ENCODE measurements at regions not wholly inside any gene's neighbourhood (a gene's known extent, or its start where the extent isn't known, plus 50 kb on each side); places are given as distances from the start of the nearest gene placed in this dataset.
A peak's percentile ranks its signal among the peaks of the same experiment; 100 is the strongest.

DNA sequence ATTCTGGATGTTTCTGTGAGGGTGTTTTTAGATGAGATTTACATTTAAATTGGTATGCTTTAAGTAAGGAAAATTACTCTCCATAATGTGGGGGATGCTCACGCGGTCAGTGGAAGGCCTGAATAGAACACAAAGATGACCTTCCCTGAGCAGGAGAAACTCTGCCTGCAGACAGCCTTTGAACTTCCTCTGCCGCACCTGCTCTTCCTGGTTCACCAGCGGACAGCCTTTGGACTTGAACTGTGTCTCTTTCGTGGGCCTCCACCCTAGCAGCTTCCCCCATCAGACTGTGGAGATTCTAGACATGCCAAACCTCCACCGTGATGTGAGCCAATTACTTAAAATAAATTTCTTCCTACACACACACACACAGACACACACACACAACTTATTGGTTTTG is 210.7 kb downstream of the EFCAB11 start:
- no peak for DNase-seq

DNA sequence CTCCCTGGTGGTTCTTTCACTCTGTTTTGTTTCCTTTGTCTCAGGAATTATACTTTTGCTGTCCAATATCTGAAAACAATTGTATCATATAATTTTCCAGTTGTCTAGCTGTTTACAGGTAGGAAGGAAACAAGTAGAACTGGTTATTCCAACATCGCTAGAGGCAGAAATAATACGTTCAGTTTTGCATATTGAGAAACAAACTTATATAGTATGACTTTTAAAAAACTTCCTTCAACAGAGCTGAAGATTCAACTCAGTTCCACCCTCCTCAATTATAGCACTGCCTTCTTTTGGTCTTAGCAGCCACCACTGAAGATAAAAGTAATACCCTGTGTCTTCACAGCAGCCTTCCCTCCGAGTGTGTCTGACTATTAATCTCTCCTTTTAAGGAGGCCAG is 214.3 kb downstream of the EFCAB11 start:
- no peak for DNase-seq

DNA sequence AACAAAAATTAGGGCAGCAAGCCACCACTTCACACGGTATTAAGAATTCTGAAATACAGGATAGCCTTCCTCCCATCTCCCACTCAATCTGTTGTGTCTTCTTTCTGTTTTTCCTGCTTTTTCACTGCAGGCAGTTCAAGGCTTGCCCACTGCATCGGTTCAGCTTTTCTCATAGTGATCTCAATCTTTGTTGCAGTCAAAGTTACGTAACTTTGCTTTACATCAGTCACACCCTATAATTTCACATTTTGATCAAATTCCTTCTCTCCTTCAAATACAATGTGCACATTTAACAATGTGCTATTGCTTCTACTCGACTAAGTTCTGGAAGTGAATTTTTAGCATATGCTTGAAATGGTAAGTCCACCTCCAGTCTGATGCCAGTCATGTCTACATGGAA is 217.6 kb downstream of the EFCAB11 start:
- no peak for DNase-seq

DNA sequence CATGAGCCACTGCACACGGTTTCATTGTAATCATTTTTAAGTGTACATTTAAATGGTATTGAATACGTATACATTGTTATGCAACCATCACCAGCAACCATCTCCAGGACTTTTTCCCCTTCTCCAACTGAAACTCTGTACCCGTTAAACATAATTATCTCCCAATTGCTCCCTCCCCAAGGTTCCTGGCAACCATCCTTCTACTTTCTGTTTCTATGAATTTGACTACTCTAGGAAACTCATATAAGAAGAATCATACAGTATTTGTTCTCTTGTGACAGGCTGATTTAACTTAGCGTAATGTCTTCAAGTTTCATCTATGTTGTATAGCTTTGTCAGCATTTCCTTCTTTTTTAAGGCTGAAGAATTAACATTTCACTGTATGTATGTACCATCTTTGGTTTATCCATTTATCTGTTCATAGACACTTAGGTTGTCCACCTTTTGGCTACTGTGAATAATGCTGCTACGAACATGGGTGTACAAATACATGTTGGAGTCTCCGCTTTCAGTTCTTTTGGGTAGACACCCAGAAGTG is 223.1 kb downstream of the EFCAB11 start:
- DNase-seq: no peak

DNA sequence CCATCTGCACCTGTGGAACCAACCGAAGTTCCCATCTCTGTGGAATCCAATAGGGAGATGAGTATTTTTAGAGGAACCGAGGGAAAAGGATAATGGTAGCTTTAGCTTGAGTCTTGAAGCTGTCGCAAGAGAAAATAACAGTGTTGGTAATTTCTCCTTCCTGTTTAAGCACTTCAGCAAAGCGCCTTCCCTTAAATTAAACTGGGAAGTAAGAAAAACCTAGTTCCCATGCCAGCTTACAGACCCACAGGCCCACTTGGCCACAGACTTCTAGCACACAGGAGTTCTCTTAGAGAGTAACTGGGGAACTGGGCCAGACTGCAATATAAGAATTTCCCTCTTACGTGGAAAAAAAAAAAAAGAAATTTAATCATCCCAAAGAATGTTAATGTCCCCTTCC is 223.8 kb downstream of the EFCAB11 start:
- DNase-seq: no peak

DNA sequence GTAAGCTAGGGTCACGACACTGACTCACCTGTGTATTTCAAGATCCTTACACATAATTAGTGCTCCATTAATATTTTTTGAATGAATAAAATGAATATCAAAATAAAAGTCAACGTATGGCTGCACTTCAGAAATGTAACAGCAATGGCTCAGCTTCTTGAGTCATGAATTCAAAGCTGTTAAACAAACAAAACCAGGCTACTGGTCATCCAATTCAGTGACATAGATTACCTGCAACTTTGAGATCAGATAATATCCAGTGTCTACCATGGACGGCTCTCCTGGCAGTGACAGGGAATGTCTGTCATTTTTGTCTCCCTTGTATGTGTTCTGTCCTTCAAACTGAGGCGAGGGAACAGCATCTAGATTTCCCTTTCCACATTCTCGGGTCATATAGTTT is 225.6 kb downstream of the EFCAB11 start:
- DNase-seq: no peak

DNA sequence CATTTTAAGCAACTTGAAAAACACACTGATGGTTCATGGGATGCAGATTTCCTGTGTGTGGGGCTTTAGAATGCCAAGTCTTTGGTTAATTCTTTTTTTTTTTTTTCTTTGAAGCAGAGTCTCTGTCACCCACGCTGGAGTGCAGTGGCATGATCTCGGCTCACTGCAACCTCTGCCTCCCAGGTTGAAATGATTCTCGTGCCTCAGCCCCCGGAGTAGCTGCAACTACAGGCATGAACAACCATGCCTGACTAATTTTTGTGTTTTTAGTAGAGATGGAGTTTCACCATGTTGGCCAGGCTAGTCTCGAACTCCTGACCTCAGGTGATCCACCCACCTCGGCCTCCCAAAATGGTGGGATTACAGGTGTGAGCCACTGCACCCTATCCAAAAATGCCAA is 228.3 kb downstream of the EFCAB11 start:
- peak in 1 of 2 experiments; percentile 64 for DNase-seq

DNA sequence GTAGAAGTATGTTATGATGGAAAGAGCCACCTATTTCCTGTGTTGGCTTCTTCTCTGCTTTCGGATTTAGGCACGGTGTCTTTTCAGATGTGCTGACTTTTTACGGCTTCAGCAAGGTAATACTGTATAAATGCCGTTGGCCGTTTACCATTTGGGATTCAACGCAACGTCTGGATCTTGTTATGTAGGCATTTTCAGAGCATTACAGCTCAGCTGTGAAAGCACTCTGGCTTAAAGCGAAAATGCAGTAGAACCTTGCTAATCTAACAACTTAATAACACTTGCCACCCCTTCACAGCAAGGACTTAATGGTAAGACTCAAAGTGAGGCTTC is 229.9 kb downstream of the EFCAB11 start:
- no peak for DNase-seq

DNA sequence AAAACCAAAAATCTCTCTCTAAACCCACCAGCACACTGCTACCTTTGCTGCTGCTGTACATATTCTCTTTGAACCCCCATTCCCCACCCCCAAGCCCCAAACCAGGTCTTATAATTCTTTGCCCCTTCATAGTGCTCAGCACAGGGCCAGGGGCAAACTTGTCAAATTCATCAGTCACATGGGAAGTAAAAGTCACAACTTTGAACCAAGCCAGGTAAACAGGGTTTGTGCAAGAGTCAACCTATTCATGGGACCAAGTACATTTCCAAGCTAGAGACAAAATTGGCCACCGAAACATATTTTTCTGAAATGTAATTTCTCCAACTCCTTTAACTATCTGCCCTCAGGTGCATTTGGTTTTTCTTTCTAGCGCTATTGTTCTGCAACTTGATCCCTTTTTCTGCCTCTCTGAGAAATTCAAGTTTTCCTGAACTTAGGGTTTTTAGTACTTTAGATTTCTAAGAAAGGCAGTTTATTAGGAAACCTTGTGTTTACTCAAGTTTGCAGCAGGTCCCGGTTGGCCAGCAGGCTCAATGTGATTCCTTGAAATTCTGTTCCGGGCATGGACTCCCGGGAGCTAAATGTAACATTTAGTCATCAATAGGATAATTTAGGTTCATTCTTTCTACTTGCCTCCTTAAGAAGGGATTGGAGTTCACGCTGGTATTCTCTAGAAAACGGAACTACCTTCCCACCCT is 230.5 kb downstream of the EFCAB11 start:
- DNase-seq: no peak

DNA sequence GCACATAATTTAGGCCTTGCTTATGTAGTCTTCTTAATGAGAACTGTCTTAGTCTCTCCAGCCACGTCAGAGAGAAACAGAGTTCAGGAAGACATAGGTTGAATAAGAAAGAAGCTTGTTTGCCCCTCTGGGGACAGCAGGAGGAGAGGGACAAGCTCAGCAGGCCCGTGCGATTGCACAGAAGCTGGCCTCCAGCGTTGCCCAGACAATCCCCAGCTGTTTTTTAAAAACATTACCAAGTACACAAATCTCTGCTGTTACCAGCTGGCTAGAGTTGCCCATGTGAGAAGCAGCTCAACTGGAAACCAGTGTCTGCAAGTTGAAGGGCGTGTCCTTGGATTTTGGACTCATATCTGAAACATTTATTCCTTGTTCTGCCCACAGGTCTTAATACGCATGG is 232.6 kb downstream of the EFCAB11 start:
- DNase-seq: no peak

DNA sequence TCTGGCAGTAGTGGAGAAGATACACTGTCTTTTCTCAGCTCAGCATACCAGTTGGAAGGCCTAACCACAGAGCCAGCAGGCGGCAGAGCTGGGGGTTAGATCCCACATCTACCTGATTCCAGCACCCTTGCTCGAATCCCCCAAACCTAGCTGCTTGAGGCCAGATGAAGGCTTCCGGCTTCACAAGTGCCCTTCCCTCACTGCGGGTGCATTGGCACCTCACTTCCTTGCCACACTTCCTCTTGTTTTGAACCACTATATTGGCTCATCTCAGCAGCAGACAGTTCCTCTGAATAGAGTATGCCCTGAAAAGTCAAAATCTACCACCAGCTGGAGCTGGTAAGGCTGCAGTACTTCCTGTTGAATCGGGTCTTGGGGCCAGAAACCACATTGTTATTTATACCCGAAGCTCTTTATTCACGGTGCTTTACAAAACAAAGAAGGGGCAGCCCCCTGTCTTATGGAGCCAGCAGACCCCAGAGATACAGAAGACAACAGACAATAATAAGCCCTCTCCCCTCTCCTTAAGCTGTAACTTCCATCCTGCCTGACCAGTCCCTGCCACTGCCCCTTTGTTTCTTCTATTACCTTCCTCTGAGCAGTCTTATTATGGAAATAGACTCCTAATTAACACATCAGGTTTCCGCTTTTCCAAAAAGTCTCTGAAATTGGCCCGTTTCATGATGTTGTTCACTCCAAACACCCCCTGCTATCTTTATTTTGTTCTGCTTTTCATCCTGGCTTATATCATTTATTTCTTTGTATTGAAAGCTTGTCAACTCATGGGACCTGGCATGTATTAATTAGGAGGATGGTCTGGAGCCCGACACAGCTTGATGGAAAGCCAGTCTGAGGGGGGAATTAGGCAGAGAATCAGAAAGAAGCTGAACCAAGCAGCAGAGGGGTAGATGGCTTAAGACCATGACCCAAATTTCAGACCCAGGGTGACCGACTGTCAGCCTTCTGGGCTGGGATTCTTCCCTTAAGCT is 233.5 kb downstream of the EFCAB11 start:
- peak; percentile 33 to 58 for DNase-seq

DNA sequence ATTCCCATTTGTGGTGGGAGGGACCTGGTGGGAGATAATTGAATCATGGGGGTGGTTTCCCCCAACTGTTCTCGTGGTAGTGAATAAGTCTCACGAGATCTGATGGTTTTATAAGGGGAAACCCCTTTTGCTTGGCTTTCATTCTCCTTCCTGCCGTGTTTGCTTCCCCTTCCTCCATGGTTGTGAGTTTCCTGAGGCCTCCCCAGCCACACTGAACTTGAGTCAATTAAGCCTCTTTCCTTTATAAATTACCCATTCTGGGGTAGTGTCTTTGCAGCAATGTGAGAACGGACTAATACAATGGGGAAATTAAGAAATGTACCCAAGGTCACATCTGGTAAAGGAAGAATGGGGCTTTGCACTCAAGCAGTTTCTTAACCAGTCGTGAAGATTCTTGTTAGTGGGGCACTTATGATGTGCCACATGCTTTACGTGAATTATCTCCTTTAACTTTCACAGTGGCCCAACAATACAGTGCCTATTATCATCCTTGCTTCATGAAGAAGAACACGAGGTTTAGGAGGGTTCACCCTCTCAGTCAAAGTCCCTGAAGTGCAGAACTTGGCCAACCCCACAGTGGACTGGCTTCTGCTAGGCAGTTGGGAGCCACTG is 234.3 kb downstream of the EFCAB11 start:
- no peak for DNase-seq

DNA sequence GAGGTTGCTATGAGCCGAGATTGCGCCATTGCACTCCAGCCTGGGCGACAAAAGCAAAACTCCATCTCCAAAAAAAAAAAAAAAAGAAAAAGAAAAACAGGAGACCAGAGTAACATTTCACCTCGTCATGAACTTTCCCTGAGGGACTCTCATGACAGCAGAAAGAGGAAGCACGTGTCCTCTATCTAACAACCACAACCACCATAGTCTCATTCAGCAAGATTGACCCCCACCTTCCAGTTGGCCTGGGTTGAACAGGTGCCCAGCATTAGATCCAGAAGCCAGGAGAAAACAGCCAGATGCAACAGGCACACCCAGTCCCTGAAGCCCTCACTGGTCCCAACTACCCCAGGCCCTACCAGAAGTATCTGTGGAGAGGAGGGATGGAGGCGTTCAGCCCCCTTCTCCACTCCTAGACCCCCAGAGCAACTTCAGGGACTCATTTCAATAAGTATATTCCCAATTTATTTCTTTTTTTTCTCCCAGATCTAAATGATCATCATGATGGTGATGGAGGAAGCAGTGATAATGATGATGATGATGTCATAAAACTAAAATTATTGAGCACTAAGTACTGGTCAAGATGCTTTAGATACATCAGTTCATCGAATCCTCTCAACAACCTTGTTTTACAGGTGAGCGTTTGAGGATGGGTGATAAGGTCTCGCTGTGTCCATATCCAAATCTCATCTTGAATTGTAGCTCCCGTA is 235.0 kb downstream of the EFCAB11 start:
- DNase-seq: no peak

DNA sequence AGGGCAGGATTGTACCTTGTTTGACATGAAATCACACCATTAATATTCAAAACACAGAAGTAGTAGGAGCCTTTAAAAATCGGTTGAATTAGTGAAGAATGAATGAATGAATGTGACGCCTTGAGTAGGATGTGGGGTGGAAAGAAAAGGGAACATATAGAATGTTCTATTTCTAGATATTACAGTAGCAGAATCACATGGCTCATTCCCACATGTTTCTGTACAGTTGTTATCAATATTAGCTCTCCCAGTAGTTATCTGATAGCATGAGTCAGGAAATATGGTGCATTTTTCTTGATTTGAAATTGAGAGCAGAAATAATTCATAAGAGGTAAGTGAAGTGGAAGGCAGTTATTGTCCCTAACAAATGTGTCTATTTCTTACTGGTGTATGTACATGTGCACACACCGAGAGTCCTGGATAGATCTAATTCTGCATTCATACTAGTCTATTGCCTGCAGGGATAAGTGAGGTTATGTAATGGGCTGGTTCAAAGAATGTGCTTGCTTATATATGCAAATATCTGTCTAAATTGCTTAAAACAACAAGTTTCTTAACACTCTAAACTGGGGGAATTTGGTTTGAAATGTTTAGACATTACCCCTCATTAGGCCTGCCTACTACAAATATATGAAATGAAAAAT is 245.4 kb downstream of the EFCAB11 start:
- DNase-seq: no peak

DNA sequence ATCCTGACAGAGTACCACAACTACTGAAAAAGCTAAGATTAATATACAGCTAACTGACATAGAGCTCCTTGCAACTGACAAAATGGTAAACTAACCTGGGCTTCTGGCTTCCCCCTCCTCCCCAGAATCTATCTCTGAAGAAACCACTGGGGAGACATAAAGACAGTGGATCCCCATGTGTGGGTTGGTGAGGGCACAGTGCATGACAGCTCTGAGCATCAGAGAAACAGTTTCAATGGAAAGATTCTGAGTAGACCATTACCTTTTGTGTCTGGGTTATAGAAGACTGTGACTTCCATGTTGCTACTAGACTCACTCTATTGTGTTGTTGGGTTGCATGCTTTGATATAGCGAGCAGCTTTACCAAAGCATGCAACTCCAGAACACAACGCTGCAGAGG is 247.4 kb downstream of the EFCAB11 start:
- DNase-seq: no peak

DNA sequence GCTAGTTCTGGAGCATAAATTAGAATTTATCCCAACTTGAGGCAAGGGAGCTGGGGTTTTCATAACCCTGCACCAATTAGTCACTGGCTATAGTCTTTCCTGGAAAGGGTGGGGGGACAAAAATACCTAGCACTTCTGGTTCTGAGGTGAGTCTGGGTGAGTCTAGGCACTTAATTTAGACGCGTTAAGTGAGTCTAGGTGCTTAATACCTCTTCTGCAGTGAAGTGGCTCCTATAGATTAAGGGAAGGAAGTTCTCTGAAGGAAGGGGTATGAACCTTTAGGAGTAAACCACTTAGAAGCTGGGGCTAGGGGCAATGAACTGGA is 251.7 kb downstream of the EFCAB11 start:
- DNase-seq: no peak

DNA sequence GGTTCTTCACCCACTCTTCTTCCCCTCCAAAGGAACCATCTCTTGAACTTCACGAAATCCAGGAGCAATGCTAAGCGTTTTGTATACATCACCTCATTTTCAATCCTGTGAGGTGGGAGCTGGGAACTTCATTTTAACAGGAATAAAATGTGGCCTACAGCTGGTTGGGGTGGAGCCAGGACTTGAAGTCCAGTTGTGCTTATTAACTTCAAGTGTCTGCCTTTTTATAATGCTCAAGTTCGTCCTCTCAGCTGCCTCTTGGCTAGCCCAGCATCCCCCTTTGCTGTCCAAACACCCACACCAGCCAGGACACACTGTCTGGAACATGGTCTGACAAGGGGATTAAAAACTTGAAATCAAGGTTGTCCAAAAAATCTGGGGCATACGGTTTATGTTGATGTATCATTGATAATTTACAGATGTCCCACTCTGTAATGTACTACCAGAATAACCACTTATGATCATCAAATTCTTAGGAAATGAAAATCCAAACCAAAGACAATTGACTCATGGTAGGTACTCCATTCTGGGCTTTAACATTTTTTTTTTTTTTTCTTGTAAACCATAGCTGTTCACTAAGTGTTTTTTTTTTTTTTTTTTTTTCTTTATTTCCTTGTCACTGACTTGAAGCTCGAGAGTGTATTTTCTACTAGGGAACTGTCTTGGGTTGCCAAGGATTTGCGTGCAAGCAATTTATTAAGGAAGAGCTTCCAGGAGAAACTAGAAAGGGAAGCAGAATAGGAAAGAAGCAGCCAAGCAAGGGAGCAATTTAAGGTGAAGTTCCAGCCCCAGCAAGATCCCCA is 252.3 kb downstream of the EFCAB11 start:
- DNase-seq: no peak

DNA sequence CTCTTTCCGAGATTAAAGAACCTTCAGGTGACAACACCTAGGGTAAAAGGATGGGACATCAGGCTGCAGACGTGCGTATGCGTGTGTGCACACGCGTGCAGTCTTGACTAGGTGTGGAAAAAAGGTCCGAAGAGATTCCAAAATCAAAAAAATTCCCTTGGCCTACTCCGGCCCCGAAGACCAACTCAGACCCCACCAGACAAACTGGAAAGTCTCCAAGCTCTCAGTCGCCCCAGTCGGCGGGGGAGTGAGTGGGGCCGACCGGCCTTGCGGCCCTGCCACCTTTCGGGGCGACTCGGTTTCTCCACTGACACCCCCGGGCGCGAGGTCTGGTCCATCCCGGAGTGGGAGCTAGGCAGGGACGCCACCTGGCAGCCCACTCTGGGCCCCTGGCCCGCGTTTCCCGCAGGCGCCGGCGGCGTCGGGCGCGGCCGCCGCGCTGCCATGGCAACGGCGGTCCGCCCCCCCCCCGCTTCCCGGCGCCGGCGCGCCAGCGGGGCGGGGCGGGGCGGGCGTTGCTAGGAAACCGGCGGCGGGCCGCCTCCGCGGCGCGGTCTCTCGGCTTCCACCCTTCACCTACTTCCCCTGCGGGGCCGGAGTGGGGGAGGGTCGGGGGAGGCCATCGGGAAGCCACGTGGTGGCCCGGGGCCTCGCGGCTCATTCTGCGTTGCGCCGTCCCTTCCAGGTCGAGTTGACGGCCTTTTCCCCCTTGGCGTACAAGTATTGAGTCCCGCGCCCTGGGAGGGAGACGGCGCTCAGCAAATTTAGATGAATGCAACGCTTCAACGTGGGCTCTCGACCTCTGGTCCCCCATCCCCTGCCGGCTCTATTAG is 253.1 kb downstream of the EFCAB11 start:
- DNase-seq: peak; percentile 81 to 87

DNA sequence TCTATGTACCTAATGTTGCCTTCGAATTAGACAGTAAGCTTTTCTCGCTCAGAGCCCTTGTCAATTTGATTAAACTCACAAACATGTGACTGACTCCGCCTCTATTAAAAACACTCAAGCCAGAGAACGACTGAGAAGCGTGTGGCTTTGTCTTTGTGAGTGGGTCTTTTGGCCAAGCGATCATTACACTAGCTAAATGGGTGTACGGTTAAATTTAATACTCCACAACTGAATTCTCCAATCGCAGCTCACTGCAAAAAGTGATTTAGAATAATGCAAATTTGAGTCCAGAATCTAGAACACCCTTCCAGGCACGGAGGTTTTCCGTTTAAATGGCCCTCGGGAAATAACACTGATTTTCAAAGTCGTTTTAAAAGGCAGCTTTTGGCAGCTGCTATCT is 253.7 kb downstream of the EFCAB11 start:
- DNase-seq: no peak

DNA sequence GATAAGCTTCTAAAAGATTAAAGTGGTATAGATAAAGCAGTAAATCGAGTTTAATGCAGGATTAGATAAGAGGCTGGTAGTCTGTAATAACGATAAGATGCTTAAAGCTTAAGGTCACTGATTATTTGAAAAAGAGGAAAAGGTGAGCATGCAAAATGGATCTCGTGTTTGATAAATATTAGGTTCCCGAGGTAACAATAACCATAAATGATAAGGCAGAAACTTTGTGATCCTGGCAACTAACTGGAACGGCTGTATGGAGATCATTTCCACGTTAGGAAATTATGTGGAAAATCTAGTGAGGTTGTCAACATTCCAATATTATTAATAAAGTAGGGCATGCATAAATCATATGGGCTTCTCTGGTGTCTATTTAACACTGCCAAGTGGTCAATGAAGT is 255.5 kb downstream of the EFCAB11 start:
- no peak for DNase-seq

Measured in stimulated activated CD4-positive, alpha-beta T cell treated with anti-CD3 and anti-CD28 coated beads, Interleukin-4, amount 100 ng/mL, for 4 hours (primary cell).